ENCODE measurements at regions not wholly inside any gene's neighbourhood (a gene's known extent, or its start where the extent isn't known, plus 50 kb on each side); places are given as distances from the start of the nearest gene placed in this dataset.

DNA sequence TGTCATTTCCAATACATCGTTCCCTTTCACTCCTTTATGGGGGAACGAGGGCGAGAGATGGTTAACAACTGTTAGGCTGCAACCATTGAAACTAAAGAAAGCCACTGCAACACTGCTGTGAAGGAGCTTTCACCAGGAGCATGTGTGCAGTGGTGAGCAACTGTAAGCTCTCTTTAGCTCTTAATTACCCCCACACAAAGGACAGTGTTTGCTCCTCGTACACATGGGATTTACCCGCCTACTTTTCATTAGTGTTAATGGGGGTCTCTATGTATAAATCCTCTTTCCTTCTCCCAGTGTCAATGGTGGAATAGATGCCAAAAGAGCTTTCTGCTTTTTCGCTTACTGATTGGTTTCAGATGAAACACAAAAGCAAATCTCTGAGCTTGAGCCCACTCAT is 343.1 kb downstream of the FLRT2 start:
- no peak overlapping the region for H3K4me3 ChIP-seq (ENCODE audit: low read length)
- H3K4me1 ChIP-seq (ENCODE audit: control insufficient read depth, insufficient read depth, low read length): no peaks in the 10 kb centered on the region
- Mint-ChIP-seq H3K4me1 (peaks cover 4% of the 10 kb centered on the region), H3K27me3 (ENCODE audit: insufficient read depth) (no peaks in the 10 kb centered on the region), H3K4me3 (no peak overlapping the region), H3K9me3 (peaks cover 2% of the 10 kb centered on the region), H3K27ac (no peak overlapping the region), H3K36me3 (ENCODE audit: low read depth) (no peaks in the 10 kb centered on the region)
- DNase-seq: no peak
- TF ChIP-seq, protein P1, sequence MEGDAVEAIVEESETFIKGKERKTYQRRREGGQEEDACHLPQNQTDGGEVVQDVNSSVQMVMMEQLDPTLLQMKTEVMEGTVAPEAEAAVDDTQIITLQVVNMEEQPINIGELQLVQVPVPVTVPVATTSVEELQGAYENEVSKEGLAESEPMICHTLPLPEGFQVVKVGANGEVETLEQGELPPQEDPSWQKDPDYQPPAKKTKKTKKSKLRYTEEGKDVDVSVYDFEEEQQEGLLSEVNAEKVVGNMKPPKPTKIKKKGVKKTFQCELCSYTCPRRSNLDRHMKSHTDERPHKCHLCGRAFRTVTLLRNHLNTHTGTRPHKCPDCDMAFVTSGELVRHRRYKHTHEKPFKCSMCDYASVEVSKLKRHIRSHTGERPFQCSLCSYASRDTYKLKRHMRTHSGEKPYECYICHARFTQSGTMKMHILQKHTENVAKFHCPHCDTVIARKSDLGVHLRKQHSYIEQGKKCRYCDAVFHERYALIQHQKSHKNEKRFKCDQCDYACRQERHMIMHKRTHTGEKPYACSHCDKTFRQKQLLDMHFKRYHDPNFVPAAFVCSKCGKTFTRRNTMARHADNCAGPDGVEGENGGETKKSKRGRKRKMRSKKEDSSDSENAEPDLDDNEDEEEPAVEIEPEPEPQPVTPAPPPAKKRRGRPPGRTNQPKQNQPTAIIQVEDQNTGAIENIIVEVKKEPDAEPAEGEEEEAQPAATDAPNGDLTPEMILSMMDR (conservative IDR thresholded peaks at IDR 0.05): no peak
- no peak overlapping the region for H3K9ac ChIP-seq (ENCODE audit: extremely low read depth, low read length, poor library complexity, severe bottlenecking)
- H3K36me3 ChIP-seq (ENCODE audit: control insufficient read depth, insufficient read depth, low read length): no peaks in the 10 kb centered on the region
- H3K27me3 ChIP-seq (ENCODE audit: control insufficient read depth, insufficient read depth, low read length, poor library complexity, severe bottlenecking): no peaks in the 10 kb centered on the region
- no peaks in the 10 kb centered on the region for H3K9me3 ChIP-seq (ENCODE audit: control insufficient read depth, low read length)
- no peak overlapping the region for H3K27ac ChIP-seq (ENCODE audit: low read depth, low read length)
- WGBS, 2 experiments (ENCODE audit: insufficient coverage in 1 of 2, insufficient read length in 1 of 2): 93 to 100% methylated on average over 1 to 4 of the region's 6 CpGs

DNA sequence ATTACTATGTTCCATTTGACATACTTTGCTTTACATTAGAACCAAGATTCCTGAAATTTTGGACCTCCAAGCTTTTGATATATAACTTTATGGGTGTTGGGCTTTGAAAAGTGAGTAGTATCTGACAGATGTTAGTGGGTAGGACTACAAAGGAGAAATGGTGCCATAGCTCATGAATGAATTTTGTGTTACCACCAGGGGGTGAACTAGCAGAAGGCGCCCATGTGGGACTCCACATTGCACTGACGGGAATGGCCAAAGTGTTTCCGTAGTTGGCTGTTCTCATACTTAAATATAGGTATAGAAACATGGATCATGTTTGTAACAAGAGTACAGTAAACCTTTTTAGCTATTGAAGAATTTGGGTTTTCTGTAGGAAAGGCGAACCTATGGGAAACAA is 337.5 kb downstream of the FLRT2 start:
- H3K27ac Mint-ChIP-seq: no peak overlapping the region

DNA sequence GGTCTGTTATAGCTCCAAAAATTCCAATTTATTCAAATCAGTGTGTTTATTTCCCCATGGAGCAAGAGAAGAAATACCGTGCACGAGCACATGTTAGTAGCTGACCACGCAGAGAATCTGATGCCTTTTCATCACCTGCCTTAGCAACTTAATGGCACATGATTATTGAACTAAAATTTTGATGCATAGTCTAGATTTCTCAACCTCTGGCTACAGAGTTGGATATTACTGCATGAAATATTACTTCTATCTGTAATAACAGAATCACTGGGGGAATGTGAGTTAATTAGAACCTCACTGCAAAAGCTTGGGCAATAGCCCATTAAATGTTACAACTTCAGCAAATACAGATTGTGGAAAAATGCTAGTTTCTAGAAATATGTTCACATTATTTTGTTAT is 335.8 kb downstream of the FLRT2 start:
- Histone ChIP-seq H3K9ac (ENCODE audit: extremely low read depth, low read length, poor library complexity, severe bottlenecking) (no peak overlapping the region), H3K4me3 (ENCODE audit: low read length) (no peak overlapping the region), H3K36me3 (ENCODE audit: control insufficient read depth, insufficient read depth, low read length) (no peaks in the 10 kb centered on the region), H3K4me1 (ENCODE audit: control insufficient read depth, insufficient read depth, low read length) (peaks cover 2% of the 10 kb centered on the region), H3K27me3 (ENCODE audit: control insufficient read depth, insufficient read depth, low read length, poor library complexity, severe bottlenecking) (no peaks in the 10 kb centered on the region), H3K27ac (ENCODE audit: low read depth, low read length) (no peak overlapping the region), H3K9me3 (ENCODE audit: control insufficient read depth, low read length) (no peaks in the 10 kb centered on the region)
- no peak overlapping the region for H3K27ac Mint-ChIP-seq
- H3K4me1 Mint-ChIP-seq: peaks cover 2% of the 10 kb centered on the region
- H3K27me3 Mint-ChIP-seq (ENCODE audit: insufficient read depth): no peaks in the 10 kb centered on the region
- H3K4me3 Mint-ChIP-seq: no peak overlapping the region
- 95 to 96% methylated on average over 3 of the region's 3 CpGs for WGBS, 2 experiments (ENCODE audit: insufficient coverage in 1 of 2, insufficient read length in 1 of 2)
- H3K36me3 Mint-ChIP-seq (ENCODE audit: low read depth): no peaks in the 10 kb centered on the region
- no peak for DNase-seq
- TF ChIP-seq, protein P1 (conservative IDR thresholded peaks at IDR 0.05): no peak
- no peaks in the 10 kb centered on the region for H3K9me3 Mint-ChIP-seq

More for the DNA sequence above, 337.5 kb downstream of the FLRT2 start:
- peaks cover 2% of the 10 kb centered on the region for H3K4me1 ChIP-seq (ENCODE audit: control insufficient read depth, insufficient read depth, low read length)
- no peaks in the 10 kb centered on the region for H3K9me3 ChIP-seq (ENCODE audit: control insufficient read depth, low read length)
- TF ChIP-seq, protein P1 (conservative IDR thresholded peaks at IDR 0.05): peak; percentile 61
- 87 to 100% methylated on average over 2 to 3 of the region's 4 CpGs for WGBS, 2 experiments (ENCODE audit: insufficient coverage in 1 of 2, insufficient read length in 1 of 2)
- H3K4me3 ChIP-seq (ENCODE audit: low read length): no peak overlapping the region
- H3K4me1 Mint-ChIP-seq: peaks cover 2% of the 10 kb centered on the region
- H3K36me3 ChIP-seq (ENCODE audit: control insufficient read depth, insufficient read depth, low read length): no peaks in the 10 kb centered on the region
- H3K27me3 ChIP-seq (ENCODE audit: control insufficient read depth, insufficient read depth, low read length, poor library complexity, severe bottlenecking): no peaks in the 10 kb centered on the region
- H3K27ac ChIP-seq (ENCODE audit: low read depth, low read length): no peak overlapping the region
- no peak overlapping the region for H3K4me3 Mint-ChIP-seq
- H3K36me3 Mint-ChIP-seq (ENCODE audit: low read depth): no peaks in the 10 kb centered on the region
- no peaks in the 10 kb centered on the region for H3K9me3 Mint-ChIP-seq
- no peaks in the 10 kb centered on the region for H3K27me3 Mint-ChIP-seq (ENCODE audit: insufficient read depth)
- H3K9ac ChIP-seq (ENCODE audit: extremely low read depth, low read length, poor library complexity, severe bottlenecking): no peak overlapping the region
- no peak for DNase-seq

Measured in endodermal cell (in vitro differentiated cells).